ENCODE measurements at regions not wholly inside any gene's neighbourhood (a gene's known extent, or its start where the extent isn't known, plus 50 kb on each side); places are given as distances from the start of the nearest gene placed in this dataset.

DNA sequence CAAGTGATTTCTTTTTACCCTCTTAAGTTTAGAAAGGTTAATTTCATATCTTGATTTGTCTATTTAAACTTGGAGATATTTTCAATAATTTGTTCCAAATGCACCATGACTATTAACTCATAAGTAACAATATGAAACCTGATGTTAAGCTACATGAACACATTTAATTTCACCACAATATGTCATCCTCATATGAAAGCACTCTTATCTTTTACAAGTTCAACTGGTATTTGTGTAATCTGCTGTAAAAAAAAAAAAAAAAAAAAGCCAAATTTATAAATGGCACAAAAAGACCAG is 110.4 kb downstream of the HFE start:
- peak overlapping the region; percentile 96 for H3K4me3 Mint-ChIP-seq (ENCODE audit: unreplicated experiment)
- H3K27ac Mint-ChIP-seq (ENCODE audit: unreplicated experiment) = peak overlapping the region; percentile 79
- DNase-seq (ENCODE audit: low spot score) = no peak
- peaks cover 5% of the 10 kb centered on the region for H3K27me3 Mint-ChIP-seq (ENCODE audit: unreplicated experiment)
- TF ChIP-seq, protein P1, sequence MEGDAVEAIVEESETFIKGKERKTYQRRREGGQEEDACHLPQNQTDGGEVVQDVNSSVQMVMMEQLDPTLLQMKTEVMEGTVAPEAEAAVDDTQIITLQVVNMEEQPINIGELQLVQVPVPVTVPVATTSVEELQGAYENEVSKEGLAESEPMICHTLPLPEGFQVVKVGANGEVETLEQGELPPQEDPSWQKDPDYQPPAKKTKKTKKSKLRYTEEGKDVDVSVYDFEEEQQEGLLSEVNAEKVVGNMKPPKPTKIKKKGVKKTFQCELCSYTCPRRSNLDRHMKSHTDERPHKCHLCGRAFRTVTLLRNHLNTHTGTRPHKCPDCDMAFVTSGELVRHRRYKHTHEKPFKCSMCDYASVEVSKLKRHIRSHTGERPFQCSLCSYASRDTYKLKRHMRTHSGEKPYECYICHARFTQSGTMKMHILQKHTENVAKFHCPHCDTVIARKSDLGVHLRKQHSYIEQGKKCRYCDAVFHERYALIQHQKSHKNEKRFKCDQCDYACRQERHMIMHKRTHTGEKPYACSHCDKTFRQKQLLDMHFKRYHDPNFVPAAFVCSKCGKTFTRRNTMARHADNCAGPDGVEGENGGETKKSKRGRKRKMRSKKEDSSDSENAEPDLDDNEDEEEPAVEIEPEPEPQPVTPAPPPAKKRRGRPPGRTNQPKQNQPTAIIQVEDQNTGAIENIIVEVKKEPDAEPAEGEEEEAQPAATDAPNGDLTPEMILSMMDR (IDR thresholded peaks at IDR 0.05; ENCODE audit: unreplicated experiment) = no peak
- no peaks in the 10 kb centered on the region for H3K9me3 Mint-ChIP-seq (ENCODE audit: unreplicated experiment)
- H3K36me3 Mint-ChIP-seq (ENCODE audit: low read depth, unreplicated experiment) = no peaks in the 10 kb centered on the region
- peaks cover 30% of the 10 kb centered on the region for H3K4me1 Mint-ChIP-seq (ENCODE audit: unreplicated experiment)

DNA sequence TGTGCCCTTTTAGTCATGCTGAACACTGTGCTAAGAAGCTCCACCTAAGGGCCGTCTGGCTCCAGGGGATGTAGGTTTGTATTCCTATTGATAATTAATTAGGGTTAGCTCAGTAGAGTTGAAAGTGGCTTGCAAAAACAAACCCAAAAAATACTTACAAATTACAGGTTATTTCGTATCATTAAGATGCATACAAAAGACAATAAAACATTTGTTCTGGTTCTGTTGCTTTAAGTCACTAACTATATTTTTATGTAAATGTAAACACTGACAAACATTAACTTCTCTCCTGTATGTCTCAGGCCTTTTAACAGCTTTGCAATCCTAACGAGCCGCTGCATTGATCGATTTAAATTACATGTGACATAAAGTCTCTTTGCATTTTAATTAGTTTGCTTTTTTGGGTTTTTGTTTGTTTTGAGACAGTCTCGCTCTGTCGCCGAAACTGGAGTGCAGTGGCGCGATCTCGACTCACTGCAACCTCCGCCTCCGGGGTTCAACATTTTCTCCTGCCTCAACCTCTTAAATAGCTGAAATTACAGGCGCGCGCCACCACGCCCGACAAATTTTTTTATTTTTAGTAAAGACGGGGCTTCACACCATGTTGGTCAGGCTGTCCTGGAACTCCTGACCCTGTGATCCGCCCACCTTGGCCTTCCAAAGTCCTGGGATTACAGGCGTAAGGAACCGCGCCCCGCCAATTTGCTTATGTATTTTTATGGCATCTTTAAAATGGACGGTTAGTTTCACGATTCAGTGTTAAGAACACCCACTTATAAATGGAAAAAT is 110.9 kb downstream of the HFE start:
- DNase-seq (ENCODE audit: low spot score) = no peak
- Mint-ChIP-seq H3K27ac (ENCODE audit: unreplicated experiment) (peak overlapping the region; percentile 96), H3K36me3 (ENCODE audit: low read depth, unreplicated experiment) (no peaks in the 10 kb centered on the region), H3K4me3 (ENCODE audit: unreplicated experiment) (peak overlapping the region; percentile 96), H3K27me3 (ENCODE audit: unreplicated experiment) (peaks cover 5% of the 10 kb centered on the region), H3K4me1 (ENCODE audit: unreplicated experiment) (peaks cover 31% of the 10 kb centered on the region), H3K9me3 (ENCODE audit: unreplicated experiment) (no peaks in the 10 kb centered on the region)
- TF ChIP-seq, protein P1 (IDR thresholded peaks at IDR 0.05; ENCODE audit: unreplicated experiment) = no peak

DNA sequence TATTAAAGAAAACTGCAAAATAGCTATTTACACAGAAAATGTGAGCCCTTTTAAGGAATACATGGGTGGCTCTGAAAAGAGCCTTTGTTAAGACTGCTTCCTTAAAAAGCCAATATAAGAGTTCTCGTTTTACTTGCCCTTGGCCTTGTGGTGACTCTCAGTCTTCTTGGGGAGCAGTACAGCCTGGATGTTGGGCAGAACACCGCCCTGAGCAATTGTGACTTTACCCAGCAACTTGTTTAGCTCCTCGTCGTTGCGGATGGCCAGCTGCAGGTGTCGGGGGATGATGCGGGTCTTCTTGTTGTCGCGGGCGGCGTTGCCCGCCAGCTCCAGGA is 111.5 kb downstream of the HFE start:
- no peak for DNase-seq (ENCODE audit: low spot score)
- H3K27ac Mint-ChIP-seq (ENCODE audit: unreplicated experiment) = peak overlapping the region; percentile 96
- TF ChIP-seq, protein P1 (IDR thresholded peaks at IDR 0.05; ENCODE audit: unreplicated experiment) = no peak
- H3K36me3 Mint-ChIP-seq (ENCODE audit: low read depth, unreplicated experiment) = no peaks in the 10 kb centered on the region
- H3K4me3 Mint-ChIP-seq (ENCODE audit: unreplicated experiment) = peak overlapping the region; percentile 96
- H3K9me3 Mint-ChIP-seq (ENCODE audit: unreplicated experiment) = no peaks in the 10 kb centered on the region
- peaks cover 5% of the 10 kb centered on the region for H3K27me3 Mint-ChIP-seq (ENCODE audit: unreplicated experiment)
- H3K4me1 Mint-ChIP-seq (ENCODE audit: unreplicated experiment) = peaks cover 34% of the 10 kb centered on the region

DNA sequence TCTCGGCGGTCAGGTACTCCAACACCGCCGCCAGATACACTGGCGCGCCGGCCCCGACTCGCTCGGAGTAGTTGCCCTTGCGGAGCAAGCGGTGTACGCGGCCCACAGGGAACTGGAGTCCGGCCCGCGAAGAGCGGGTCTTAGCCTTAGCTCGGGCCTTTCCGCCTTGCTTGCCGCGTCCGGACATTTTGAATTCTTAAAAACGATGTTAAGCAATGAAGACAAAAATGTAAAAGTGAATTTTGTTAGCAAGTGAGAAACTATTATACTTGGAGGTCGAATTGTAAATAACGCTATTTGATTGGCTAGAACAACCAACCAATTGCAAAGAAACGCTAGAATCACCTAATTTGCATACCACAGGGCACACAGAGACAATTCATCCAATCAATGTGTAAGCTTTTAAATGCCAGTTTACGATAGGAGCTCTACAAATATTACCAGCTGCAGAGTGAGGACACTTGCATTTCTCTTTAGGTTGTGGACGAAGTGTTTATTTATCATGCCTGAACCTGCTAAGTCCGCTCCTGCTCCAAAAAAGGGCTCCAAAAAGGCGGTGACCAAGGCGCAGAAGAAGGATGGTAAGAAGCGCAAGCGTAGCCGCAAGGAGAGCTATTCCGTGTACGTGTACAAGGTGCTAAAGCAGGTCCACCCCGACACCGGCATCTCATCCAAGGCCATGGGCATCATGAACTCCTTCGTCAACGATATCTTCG is 112.0 kb downstream of the HFE start:
- Mint-ChIP-seq H3K4me1 (ENCODE audit: unreplicated experiment) (peaks cover 34% of the 10 kb centered on the region), H3K36me3 (ENCODE audit: low read depth, unreplicated experiment) (peaks cover 3% of the 10 kb centered on the region), H3K27ac (ENCODE audit: unreplicated experiment) (peak overlapping the region; percentile 96), H3K27me3 (ENCODE audit: unreplicated experiment) (peaks cover 9% of the 10 kb centered on the region), H3K9me3 (ENCODE audit: unreplicated experiment) (no peaks in the 10 kb centered on the region), H3K4me3 (ENCODE audit: unreplicated experiment) (peak overlapping the region; percentile 96)
- TF ChIP-seq, protein P1 (IDR thresholded peaks at IDR 0.05; ENCODE audit: unreplicated experiment) = no peak
- DNase-seq (ENCODE audit: low spot score) = peak; percentile 71
